IPS-11a (cell line): ENCODE measurements at regions not wholly inside any gene's neighbourhood (a gene's known extent, or its start where the extent isn't known, plus 50 kb on each side); places are given as distances from the start of the nearest gene placed in this dataset.
"Not testable (repeated sequence)": the region's sequence is repeated elsewhere in the genome, so short reads cannot be mapped to it uniquely, and the experiment has no call there.

Experiments used
- H3K4me3 ChIP-seq: one replicate; pipeline ENCODE4 v1.5.1; 2013; ENCODE audit warnings: low read depth, low read length, control low read depth

DNA sequence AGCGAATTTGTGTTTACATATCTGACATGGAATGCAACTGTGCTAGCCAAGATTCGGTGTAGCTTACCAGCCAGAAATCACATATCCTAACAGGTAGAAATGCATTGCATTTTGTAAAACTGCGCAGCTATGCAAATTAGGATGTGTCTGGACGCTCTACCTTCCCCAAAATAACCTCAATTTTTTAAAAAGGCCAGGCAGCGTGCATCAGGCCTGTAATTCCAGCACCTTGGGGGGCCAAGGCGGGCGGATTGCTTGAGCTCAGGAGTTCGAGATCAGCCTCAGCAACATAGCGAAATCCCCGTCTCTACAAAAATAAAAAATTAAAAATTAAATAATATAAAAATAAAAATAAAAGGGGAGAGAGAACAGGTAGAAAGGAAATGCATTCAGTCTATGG lies 305.0 kb downstream of the TYW1 start:
- peak overlapping the region; percentile 92 for H3K4me3 ChIP-seq

DNA sequence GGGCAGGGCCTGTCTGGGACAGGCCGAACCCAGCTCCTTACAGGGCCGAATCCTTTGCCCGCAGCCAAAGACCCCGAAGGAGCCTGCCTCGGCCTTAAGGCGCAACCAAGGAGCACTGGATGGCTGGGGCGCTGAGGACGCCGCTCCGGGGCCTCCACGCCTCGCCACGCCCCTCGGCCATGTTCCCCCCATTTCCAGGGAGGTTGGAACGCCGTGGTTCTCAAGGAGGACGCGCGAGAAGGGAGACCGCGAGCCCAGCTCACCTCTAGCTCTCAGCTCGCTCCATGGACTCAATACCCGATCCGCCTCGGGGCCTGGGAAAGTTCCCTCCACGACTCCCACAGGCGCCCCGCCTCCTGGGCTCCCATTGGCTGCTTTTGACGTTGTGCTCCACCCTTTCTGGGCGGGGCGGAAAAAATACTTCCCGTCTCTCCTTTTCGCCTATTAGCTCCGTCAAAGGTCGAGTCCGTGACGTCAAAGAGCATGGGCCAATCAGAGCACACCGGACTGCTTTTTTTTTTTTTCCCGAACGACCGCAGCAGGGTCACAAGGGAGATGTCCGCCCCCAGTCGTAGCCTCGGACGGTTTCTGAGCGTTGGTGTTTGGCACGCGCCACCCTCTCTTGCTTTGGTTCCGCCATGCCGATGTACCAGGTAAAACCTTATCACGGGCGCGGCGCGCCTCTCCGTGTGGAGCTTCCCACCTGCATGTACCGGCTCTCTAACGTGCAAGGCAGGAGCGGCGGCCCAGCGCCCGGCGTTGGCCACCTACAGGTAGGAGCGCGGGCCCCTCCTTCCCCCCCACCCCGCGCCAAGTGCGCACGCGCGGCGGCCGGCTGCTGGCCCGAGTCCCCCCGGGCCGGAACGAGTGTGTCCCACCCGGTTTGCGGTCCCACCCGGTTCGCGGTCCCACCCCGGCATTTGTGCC lies 305.7 kb downstream of the TYW1 start:
- H3K4me3 ChIP-seq: peak overlapping the region; percentile 92

DNA sequence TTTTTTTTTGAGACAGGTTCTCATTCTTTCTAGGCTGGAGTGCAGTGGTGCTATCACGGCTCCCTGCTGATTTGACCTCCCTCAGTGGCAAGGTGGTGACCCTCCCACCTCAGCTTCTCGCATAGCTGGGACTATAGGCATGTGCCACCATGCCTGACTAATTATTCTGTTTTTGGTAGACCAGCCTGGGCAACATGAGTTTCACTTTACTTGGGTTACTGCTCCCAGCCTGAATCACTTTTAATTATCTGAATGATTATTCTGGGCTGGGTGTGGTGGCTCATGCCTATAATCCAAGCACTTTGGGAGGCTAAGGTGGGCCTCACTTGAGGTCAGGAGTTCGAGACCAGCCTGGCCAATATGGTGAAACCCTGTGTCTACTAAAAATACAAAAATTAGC lies 308.2 kb downstream of the TYW1 start:
- H3K4me3 ChIP-seq: not testable (repeated sequence)

DNA sequence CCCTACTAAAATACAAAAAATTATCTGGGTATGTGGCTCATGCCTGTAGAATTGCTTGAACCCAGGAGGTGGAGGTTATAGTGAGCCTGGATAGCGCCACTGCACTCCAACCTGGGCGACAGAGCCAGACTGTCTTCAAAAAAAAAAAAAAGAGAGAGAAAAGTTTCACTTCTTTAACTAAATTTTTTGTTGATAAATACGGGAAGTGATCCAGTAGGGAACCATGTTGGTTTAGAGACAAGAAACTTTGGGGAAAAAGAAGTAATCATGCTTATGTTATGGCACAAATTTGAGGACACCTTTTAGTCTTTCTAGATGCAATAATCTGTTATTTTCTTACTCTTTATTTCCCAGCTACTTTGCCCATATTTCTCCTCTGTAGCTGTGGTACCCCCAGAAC lies 309.7 kb downstream of the TYW1 start:
- no peak overlapping the region for H3K4me3 ChIP-seq

DNA sequence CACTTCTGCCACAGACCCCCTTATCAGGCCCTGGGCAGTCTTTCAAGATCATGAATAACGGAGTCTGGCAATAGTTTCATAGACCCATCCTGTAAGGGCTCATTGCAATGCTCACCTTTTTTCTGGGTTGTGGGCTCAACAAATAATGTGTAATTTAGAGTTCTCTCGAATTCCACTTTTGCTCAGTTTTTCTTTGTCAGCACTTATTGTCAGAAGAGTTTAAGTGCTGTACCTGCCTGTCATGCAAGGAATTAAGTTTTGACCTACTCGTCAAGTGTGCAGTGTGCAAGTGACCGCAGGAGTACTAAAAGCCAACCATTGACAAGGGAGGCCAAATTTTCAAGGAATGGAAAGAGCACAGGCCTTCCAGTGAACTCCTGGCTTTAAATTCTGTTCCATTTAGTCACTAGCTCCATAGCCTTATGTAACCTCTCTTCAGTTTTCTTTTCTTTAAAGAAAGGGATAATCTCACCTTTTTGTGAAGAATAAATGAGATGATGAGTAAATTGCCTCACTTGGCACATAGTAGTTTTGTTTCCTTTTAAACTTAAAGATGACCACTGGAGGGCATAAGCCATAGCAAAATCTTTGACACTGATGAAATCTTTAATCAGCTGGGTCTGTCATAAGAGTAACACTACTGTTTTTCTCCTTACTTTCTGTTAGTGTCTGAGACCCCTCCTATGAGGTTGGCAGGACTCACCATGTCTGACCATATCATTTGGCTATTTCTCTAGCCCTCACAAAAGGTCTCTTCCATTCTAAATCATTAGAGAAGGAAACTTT lies 313.3 kb downstream of the TYW1 start:
- no peak overlapping the region for H3K4me3 ChIP-seq

DNA sequence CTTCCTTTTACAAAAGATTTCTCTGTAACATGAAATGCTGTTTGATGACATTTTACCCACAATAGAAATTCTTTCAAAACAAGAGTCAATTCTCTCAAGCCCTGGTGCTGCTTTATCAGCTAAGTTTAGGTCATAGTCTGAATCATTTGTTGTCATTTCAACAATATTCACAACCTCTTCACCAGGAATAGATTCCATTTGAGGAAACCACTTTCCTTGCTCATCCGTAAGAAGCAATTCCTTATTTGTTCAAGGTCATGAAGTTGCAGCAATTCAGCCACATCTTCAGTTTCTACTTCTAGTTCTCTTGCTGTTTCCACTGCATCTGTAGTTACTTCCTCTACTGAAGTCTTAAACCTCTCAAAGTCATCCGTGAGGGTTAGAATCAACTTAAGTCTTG lies 315.3 kb downstream of the TYW1 start:
- H3K4me3 ChIP-seq: no peak overlapping the region

DNA sequence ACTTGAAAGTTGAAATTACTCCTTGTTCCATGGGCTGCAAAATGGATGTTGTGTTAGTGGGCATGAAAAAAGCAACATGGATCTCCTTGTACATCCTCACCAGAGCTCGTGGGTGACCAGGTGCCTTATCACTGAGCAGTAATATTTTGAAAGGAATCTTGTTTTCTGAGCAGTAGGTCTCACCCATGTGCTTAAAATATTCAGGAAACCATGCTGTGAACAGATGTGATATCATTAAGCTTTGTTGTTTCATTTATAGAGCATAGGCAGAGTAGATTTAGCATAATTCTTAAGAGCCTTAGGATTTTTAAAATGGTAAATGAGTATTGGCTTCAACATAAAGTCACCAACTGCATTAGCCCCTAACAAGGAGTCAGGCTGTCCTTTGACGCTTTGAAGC lies 316.6 kb downstream of the TYW1 start:
- no peak overlapping the region for H3K4me3 ChIP-seq

DNA sequence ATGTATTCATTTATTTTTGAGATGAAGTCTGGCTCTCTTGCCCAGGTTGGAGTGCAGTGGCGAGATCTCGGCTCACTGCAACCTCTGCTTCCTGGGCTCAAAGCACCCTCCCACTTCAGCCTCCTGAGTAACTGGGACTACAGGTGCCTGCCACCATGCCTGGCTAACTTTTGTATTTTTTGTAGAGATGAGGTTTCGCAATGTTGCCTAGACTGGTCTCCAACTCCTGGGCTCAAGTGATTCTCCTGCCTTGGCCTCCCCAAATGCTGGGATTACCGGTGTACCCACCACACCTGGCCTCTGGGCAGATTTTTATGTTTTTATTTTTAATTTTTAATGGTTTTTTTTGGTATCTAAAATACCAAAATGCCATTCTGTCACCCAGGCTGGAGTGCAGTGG lies 320.3 kb downstream of the TYW1 start:
- H3K4me3 ChIP-seq: not testable (repeated sequence)

DNA sequence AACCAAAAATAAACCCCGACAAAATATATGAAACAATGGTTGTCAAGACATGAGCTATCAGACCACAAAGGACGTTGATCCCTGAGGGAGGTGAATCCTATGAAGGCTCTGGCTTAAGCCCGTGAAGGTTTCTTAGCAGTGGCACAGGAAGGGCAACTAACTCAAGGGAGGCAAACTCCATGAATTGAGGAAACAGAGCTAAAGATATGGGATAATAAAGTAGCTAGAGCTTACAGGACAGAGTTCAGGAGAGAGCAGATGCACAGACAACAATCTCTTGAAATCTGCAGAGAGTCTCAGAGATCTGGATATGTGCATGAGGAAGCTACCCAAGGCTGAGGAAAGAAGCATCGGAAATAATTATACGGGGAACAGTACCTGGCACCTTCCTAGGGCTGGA lies 331.6 kb downstream of the TYW1 start:
- not testable (repeated sequence) for H3K4me3 ChIP-seq

DNA sequence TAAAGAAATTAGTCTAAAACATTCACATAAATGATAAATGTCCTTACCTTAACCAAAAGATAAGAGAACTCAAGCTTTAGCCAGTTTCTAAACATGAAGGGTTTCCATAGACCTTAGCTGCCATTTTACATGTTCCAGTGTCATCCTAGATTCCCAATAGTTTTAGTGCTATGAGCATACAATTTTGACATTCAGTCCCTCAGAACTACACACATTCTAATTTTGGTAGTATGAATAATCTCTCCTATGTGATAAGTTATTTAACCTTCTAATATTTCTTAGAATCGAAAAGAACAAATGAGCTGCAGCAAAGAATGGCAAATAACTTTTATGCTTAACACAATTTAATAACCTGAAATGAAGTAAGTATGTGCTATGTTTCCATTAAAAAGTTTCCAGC lies 338.5 kb downstream of the TYW1 start:
- H3K4me3 ChIP-seq: not testable (repeated sequence)

DNA sequence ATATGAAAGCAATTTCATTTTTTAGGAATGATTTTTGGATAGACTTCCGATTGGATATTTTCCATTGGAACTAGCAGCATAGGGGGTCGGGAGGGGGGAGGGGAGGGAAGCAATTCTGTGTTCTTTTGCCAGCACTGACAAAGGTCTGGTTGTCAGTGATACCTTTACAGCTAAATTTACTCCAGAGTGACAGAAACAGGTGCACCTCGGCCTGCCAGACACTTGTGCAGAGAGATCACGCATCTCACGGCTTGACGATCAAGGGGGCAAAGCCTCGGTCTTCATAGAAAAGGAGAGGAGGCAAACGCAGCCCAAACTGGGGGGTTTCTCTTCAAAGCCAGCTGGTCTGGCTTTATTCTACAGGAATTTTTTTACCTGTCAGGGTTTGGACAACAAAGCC lies 339.0 kb downstream of the TYW1 start:
- not testable (repeated sequence) for H3K4me3 ChIP-seq

DNA sequence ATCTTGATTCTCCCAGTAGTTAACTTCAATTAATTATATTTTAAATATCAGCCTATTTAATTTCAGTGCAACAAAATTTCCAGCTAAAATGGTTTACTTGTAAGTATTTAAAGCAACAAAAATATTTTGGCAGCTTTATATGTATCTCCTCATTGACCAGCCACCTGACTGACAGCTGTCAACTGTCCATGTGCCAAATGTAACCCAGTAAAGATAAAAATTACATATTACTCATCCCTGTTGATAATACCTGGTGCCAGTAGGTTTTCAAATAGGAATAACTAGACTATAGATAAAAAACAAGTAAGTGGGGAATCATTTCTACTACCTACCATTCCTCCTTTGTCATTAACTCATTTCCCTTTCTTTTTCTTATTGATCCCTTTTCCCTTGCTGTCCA lies 341.9 kb downstream of the TYW1 start:
- H3K4me3 ChIP-seq: not testable (repeated sequence)

DNA sequence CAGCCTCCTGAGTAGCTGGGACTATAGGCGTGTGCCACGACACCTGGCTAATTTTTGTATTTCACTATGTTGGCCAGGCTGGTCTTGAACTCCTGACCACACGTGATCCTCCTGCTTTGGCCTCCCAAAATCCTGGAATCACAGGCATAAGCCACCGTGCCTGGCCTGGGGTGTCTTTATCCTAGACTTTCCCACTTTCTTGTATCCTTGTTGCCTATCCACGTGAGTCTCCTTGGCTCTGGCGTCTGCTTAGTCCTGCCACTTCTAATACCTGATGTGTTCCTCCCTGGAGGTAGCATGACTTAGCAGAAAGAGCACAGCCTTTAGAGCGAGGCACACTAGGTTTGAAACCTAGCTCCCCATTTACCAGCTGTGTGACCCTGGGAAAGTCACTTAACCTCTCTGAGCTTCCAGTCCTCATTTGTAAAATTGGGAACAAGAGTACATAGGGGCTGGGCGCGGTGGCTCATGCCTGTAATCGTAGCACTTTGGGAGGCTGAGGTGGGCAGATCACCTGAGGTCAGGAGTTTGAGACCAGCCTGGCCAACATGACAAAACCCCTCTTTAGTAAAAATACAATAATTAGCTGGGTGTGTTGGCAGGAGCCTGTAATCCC lies 344.6 kb downstream of the TYW1 start:
- no peak overlapping the region for H3K4me3 ChIP-seq

DNA sequence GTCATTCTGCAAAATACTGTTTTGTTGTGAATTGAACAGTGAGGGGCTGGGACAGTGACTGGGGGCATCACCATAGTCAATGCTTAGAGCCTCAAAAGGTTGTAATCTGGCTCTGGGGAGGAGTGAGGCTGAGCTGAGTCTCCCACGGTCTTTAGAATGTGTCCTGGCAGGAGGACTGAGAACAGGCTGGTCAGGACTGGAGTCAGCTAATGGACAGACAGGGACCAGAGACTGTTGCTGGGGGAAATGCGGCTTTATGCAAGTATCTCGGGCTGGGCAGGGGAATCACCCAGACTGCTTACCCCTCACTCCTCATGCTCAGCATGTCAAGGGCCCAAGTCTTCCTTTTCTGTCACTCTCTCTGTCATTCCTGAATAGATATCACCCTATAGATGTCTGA lies 346.5 kb downstream of the TYW1 start:
- no peak overlapping the region for H3K4me3 ChIP-seq

DNA sequence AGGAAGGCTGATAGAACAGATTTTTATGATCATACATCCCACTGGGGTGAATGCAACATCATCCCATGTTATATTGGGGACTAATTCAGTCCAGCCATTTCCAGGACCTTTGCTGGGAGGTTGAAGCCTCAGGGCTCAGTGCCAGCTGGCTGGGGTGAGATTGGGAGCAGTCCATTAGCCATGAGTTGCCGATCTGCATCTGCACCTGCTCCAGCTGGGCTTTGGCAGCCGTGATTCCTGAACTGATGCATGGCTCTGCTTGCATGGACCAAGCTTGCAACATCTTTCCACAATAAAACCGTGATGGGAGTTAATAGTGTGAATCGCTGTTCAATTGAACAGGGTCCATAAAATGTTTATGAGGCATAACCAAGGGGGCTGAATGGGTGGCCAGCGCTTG lies 346.9 kb downstream of the TYW1 start:
- no peak overlapping the region for H3K4me3 ChIP-seq

DNA sequence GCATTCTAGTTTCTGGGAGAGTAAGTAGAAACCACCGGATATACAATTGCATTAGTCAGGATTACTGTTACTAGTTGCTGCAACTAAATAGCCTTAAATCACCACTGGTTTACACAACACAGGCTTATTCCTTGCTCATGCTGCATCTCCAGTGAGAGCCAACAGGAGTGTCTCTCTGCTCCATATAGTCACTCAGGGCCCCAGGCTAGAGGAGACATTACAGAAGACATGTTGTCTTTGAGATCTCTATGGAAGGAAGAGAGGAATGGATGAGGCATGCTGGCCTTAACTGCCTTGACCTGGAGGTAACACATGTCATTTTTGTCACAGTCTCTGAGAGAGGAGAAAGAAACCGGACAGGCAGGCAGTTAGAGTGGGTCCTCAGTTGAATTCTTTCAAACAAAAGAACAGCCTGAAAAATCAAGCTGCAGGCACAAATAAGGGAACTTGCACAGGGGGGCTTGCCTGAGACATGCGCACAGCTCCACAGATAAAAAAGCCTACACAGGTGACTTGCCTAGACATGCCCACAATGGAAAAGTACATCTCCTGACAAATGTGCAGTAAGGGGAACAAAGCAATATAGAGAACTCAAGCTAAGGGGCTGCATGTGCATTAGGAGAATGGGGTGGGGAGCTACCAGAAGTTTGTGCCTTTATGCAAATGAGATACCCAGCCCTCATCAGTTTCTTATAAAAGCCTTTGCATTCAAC lies 348.0 kb downstream of the TYW1 start:
- no peak overlapping the region for H3K4me3 ChIP-seq

DNA sequence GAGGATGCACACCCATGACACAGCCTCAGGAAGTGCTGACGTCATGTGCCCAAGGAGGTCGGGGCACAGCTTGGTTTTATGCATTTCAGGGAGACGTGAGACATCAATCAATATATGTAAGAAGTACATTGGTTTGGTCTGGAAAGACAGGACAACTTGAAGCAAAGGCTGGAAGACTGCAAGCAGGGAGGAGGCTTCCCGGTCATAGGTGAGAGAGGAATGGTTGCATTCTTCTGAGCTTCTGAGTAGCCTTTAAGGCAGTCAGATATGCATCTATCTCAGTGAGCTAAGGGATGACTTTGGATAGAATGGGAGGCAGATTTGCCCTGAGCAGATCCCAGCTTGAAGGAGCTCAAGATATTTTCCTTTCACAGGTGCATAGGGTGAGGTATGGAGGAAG lies 349.5 kb downstream of the TYW1 start:
- no peak overlapping the region for H3K4me3 ChIP-seq

DNA sequence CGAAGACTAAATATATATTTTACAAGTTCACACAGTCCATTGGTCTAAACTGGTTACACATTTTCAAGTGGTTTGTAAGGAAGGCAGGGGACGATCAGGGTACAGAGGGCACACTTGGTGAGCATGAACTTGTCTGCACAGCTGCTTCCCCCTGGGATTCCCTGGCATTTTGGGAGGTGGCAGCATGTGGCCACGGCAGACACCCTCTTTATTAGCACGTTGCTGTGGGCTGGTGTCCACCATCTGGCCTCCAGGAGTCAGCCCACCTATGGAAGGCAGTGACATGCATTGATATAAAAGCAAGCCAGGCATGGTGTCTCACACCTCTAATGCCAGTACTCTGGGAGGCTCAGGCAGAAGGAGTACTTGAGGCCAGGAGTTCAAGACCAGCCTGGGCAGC lies 350.2 kb downstream of the TYW1 start:
- H3K4me3 ChIP-seq: no peak overlapping the region

DNA sequence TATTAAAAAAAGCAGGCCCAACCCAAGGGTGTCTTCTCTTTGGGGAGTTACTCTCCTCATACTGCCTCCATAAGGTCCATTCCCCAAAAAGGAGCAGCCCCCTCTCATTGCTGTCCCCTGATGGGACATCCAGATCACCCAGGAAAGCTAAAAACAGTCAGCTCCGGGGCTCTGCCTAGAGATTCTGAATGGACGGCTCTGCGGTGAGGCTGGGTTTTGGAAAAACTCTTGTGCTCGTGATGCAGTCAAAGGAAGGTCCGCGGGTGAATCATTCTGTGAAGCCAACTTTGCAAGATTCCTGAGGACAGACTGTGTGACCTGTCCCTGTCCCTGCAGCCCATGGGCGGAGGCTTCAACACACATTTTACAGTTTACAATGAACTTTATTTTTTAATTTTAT lies 351.5 kb downstream of the TYW1 start:
- no peak overlapping the region for H3K4me3 ChIP-seq

DNA sequence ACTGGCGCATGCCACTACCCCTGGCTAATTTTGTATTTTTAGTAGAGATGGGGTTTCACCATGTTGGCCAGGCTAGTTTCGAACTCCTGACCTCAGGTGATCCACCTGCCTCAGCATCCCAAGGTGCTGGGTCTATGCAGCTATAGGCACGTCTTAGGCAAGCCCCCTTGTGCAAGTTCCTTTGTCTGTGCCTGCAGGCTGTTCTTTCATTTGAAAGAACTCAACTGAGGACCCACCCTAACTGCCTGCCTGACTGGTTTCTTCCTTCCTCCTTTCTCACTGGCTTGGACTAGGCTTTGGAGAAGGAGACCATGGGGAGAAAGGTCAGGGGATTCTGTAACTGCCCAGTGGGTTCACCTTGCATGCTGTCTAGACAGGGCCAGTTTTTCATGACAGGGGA lies 361.0 kb downstream of the TYW1 start:
- H3K4me3 ChIP-seq: not testable (repeated sequence)

DNA sequence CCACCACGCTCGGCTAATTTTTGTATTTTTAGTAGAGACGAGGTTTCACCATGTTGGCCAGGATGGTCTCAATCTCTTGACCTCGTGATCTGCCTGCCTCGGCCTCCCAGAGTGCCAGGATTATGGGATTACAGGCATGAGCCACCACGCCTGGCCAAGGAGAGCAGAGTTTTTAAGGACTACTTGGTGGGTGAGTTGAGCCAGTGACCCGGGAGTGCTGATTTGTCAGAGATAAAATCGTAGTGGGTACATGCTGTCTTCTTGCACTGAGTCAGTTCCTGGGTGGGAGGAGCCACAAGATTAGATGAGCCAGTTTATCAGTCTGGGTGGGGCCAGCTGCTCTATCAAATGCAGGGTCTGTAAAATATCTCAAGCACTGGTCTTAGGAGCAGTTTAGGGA lies 361.7 kb downstream of the TYW1 start:
- not testable (repeated sequence) for H3K4me3 ChIP-seq
